Fibroblast of skin of back (primary cell): ENCODE measurements at regions not wholly inside any gene's neighbourhood (a gene's known extent, or its start where the extent isn't known, plus 50 kb on each side); places are given as distances from the start of the nearest gene placed in this dataset.

Experiments
- DNase-seq: peaks from one replicate; pipeline ENCODE4 v3.0.0-alpha.2; 2013

DNA sequence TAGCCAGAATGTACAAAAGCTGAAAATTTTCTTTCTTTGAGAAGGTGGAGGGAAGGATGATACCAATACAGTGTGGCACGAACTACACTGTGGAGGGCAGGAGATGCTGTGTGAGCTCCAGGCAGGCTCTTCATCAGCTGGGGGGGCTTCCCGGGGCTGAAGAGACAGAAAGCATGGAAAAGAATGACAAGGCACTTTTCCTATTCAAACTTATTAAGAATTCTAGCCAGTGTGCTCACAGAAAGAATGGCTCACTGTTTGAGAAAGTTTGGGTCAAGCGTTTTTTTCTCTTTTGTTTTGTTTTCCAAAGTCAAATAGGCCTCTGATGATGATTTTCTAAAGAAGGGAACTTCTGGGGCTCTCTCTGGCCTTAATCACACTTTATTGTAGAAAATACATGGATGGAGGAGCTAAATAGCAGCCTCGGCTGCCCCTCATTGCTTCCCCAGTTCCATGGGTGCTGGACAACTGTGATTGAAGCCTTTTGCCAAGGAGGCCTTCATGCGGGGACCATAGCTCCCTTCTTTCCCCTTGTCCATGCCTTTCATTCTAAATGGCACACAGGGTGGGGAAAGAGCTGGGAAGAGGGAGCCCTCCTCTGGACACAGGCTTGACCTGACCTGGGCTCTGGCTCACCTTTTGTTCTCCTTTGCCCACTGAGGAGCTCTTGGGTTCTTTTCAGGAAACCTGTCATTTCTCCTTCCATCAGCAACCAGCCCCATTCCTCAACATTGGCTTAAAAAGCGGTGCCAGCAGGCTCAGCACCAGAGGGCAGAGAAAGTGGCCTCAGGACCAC is 130.6 kb downstream of the TDRD15 start:
- DNase-seq: no peak

DNA sequence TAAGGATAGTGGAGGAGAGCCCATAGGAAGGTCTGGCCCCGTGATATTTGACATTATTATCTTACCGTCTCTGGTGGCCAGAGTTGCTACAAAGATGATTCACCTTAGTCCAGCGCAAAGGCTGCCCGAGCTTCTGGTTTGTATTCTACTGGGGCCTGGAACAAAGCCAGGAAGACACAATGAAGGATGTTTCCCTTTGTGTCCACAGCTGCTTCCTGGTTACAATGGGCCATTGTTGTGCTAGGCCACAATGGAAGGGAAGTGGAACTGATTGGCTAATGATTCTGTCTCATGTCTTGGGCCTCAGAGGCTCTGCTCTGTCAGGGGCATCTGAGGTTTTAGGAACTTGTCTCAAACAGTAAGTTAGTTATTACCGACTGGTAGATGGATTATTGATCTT is 132.2 kb downstream of the TDRD15 start:
- peak; percentile 67 for DNase-seq

DNA sequence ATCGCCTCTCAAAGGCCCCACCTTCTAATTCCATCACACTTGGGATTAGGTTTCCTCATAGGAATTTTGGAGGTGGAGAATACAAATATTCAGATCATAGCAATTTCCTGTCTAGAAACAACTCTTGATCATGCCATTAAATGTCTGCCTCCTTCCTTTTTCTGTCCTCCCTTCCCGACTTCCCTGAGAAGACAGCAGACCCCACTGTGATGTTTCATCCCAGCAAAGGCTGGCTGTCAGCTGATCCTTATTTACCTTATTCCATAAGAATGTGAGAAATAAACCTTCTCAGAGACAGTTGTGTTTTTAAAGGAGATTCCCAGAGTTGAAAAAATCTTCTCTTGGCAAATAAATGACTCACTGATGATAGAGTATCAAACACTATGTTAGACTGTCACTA is 133.9 kb downstream of the TDRD15 start:
- DNase-seq: peak; percentile 74

DNA sequence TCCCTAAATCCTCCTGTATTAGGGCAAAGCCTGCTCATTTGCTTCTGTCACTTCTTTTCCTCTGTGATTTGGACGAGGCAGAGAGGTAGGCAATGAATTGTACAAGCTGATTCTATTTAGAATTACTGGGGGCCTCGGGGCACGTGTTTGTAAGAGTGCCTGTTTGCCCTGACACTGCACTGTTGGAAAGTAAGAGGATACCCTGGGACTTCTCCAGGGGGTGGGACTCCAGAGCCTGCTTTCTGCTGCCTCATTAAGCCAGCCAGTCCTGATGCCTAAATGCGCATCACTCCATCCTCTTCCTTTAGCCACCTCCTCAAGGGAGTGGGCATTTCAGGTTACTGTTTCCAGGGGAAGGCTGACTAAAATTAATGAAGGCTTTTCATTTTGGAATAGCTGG is 134.3 kb downstream of the TDRD15 start:
- DNase-seq: peak; percentile 24

DNA sequence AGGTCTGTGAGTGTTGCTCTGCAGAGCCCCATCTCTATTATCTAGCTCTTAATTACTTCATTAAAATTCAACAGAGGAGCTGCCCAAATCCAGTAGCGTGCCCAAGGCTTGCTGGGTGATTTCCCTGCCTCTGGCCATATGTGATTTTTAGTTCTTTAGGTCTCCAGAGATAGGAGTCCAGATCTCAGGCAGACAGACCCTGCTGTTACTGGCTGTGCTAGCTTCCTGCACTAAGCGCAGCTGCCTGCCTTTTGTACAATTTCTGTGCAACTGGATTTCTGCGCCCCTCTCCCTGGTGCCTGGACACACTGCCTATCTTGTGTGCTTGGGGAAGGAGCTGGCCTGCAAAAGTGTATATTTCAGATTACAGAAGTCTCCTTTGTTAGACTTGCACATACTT is 136.5 kb downstream of the TDRD15 start:
- DNase-seq: no peak

DNA sequence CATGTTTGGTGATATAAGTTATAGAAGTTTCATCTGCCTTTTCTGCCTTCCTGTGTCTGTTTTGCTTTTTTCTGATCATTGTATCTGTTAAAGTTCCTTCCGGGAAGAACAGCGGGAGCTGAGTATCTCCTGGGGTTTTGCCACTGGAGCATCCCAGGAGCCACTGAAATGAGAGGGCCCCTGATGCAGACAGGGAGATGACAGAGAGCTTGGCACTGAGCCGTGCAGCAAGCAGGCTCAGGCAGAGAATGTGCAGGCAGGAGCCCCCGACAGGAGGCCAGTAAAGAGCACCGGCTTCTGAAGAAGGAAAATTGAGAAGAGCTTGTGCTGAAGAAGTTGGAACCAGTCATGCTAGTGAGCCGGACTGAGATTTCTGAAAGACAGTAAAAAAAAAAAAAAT is 137.8 kb downstream of the TDRD15 start:
- DNase-seq: peak; percentile 4

DNA sequence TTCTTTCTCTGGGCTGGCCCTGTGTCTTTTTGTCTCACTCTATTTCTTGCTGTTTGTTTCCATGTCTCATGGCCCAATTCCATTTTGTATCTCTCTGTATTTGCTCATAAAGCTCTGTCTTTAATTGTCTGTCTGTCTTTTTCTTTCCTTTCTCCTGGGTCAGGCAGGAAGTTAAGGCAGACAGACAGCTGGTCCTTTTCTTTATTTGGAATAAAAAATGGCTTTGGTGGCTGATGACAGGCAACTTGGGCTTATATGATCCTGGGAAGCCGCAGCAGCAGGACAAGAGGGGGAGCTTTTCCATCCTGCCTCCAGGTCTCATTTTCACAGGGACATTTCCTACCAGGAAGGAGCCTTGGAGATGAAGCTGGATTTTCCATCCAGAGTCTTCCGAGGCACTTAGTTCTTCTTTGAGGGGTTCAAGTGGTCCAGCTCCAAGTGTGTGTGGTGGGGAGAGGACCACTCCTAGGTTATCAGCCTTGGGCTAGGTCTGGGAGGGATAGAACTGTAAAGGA is 138.7 kb downstream of the TDRD15 start:
- DNase-seq: no peak

DNA sequence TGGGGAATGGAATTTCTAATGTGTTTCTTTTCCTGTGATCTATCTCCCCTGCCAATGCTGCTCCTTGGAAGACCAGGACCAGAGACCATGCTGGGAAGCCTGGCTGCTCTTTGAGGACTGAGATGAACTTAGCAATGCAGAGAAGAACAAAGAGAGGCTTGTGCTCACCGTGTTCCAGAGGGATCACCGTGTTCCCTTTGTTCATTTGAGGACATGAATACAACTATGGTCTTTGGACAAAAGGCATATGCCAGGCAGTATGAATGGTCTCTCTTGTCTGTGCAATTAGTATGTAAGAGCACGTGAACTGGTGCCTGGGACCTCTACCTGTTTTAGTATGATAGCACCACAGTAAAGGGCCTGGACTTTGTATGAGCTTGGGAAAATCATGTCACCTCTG is 139.9 kb downstream of the TDRD15 start:
- DNase-seq: no peak

DNA sequence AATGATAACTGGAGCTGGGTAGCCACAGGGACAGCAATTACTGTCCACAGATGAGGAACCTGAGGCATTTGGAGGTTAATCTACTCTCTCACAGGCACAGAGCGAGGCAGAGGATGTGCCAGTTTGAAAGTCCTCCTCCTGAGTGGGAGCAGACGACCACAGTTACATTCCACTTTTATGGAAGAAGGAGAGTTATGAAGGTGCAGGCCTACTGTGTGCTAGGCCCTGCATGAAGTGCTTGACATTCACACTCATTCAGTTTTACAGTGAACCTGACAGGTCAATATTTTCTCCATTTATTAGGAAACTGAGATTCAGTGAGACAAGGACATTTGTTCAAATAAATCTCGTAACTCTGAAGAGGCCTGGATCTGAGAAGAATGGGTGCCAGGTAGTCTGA is 142.0 kb downstream of the TDRD15 start:
- no peak for DNase-seq

DNA sequence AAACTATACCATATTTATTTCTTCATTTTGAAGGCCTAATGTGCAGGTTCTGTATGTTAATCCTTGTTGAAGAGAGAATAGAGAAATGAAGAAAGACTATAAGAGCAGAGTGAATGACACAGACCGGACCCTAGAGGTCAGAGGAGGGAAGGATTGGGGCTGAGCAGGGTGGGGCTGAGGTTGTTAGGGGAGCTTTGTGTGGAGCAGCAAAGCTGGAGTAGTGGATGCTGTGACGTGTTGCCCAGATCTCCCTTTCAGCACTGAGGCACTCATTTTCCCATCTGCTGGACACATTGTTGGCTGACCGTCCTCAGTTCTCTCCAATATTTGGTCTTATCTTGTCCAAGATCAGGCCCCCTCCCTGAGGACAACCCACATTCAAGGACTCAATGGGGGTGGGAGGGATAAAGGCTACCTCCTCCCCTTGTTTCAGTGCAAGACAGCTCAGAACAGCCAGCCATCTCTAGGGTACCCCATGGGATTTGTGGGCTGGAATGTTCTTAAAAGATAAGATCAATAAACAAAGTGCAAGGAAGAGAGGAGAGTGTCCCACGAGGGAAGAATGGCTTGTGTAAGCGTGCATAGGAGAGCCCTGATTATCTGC is 143.6 kb downstream of the TDRD15 start:
- peak; percentile 2 for DNase-seq

DNA sequence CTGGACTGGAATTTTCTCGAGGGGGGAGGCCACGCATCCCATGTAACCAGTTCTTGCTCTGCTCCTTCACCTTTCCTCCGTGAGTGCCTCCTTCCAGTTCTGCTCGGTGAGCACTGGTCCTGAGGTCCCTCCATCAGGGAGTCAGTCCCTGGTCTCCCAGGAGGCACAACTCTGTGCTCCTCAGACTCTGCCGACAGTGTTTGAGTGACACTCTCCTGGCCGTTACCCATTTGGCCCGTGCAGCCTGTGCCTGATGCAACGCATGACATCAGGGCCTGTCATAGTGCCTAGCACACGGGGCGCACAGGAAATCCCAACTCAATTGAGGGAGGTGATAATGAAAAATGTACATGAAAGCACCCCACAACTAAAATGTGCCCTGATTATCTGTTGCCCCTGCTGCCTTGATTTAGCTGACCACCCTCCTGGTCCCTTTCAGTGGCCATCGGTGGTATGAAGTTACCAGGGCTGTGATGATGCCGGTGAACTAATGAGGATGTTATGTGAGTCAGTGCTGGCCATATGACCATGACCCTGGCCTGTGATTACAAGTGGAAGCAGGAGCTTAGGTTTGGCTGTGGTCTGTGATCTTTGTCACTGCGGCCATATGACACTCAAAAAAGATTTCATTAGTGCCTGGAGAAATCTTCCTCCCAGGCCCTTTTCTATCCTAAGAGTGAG is 144.6 kb downstream of the TDRD15 start:
- no peak for DNase-seq

DNA sequence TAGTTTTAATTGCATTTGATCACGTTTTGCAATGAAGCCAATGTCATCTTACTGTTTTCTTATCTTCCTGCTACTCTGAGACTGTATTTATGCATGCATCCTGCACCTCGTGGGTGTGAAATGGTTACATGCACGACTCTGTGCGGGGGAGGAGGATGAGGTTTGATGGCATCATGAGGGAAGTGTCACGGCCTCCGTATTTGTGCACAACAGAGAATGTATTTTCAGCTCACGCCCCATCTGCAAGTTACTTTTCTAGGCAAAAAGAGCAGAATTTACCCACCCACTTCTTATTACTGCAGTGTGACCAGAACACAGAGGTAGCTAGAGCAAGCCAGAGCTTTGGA is 145.1 kb downstream of the TDRD15 start:
- no peak for DNase-seq

DNA sequence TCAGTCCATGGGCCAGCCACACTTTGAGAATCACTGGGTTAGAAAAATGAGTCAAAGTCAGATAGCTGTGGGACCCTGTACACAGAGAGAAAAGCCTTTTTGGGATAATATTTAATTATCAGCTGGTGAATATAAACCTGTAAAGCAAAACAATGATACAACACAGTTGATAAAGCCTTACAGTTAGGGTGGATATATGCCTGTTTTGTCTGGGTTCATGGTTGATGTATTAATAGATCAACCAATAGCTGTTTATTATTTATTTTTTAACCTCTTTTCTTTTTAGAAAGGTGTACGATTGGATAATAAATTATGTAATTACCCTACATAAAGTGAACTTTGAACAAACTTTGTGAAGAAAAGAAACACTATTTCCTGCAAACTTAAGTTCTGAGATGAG is 145.6 kb downstream of the TDRD15 start:
- DNase-seq: no peak

DNA sequence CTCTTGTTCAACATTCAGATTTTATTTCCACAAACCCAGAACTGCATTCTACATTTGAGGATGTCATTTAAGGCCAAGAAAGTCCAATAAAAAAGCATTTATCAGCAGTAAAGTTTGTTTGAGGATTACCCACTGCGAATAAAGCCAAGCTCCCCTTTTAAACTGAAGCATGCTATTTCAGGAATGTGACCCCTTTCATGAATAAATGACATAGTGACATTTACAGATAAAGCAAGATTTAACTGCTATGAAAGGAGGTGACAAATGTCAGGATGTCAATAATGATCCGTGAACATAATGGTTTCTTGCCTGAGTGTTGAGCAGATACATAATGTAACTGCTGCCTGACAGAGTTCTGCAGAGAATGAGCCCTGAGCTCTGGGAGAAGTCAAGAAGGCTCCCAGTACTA is 146.3 kb downstream of the TDRD15 start:
- no peak for DNase-seq

DNA sequence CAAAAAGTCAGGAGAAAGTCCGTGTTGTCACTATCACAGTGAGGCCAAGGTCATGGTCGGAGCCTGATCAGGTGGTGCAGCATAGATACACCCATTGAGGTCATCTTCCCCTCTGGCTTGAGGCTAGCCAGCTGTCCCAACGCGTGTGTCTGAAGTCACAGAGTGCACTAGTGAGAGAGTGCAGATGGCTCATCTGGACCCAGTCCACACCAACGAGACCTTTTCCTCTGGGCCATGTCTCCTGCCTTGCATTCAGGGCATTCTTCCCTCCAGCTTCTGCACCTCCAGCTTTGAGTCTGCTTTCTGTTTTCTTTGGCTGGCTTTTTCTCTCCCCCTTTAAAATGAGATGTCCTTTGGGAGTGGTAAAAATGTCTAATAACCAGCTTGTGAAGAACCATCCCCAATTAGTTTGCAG is 146.9 kb downstream of the TDRD15 start:
- no peak for DNase-seq

DNA sequence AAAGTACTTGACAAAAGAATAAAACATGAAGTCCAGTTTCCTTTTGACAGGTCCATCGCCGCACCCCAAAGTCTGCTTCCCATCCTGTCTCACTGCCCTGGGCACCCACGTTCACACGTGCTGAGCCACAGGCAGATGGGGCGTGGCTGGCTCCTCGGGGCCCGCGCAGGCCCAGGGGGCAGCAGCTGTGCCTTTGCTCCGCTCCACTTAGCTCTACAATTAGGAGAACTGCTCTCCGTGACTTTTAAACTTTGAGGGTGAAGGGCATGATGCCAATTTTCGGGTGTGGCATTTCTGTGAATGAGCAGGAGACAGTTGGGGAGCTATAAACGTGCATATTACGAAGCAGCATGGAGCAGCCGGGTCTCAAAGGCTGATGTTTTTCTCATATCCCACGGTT is 152.4 kb downstream of the TDRD15 start:
- no peak for DNase-seq

DNA sequence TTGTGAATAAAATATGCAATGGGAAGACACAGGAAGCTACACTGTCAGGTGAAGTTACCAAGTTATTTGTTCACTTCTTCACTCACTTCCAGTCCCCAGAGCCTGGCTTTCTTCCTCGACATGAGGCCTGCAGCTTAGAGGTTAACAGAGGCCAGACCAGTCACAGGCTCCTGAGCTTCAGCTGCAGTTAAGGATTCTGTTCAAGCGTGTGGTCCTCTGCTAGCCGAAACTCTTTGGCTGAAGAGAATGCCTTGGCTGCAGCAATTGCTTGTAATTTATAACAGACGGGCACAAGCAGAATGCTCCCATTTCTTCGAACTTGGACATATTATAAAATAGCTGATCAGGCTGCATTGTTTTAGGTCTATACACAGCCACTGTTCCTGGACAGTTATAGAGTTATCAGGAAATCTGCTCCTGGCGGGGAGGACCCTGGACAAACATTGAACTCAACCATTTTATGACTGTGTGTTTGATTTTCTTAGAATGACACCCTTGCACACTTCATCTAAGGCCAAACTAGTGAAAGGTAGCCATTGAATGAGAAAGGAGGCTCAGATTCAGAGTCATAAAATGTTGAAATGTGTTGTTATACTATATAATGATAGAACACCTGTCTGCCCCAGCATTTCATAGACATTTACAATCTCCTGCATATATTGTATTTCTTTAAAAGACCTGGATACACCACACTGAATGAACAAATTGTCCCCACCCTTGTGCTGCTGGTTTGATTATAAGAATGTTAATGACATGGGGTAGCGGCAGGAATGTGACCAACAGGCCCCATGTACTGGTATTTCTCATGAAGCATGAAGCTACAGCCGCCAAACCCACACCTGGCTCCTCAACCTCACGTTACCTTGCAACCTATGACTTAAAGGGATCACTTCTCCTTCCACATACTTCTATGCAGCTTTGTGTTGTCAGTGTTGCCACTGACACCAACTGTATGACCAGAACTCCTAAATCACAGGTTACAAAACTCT is 153.6 kb downstream of the TDRD15 start:
- no peak for DNase-seq

DNA sequence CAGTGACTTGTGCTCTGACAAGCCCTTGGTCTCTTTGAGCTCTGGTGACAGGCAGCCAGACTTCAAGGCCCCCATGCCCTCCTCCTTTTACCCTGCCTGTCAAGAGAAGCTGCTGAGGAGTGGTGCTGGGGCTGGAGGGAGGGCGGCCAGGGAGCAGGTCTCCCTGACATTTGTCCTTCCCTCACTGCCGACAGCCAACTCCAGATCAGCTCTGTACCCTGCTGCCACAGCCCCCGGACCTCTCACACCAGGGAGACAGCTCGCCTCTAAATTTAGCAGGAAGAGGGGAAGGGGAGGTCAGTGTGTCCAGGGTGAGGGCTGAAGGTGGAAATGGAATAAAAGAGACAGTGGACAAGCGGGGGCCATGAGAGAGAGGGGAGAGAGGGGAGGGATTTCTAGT is 155.8 kb downstream of the TDRD15 start:
- DNase-seq: no peak

DNA sequence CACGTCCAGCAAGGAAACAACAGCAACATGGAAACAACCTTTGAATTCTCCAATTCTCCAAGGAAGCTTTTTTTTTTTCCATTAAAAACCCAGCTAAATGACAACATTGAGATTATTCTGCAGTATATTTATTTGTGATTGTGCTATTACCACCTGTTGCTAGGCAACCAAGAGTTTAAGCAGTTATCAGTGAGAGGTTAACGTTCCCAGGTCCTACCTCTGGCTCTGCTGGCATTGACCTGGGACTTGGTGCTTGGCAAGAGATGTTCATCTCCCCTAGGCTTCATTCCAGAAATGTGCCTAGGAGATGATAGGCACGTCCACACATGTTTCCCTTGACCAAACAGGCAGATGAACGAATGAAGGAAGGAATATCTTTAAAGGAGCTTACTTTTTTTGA is 157.0 kb downstream of the TDRD15 start:
- no peak for DNase-seq

DNA sequence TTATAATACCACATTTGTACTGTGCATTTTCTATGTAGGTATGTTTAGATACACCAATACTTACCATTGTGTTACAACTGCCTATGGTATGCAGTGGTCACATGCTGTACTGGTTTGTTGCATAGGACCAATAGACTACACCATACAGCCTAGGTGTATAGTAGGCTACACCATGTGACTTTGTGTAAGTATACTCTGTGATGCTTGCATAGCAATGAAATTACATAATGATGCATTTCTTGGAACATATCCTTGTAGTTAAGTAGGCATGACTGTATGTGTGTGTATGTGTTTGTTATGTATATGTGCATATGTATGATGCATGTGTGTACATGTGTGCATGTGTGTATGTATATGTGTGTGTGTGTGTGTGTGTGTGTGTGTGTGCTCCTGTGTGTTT is 157.6 kb downstream of the TDRD15 start:
- DNase-seq: no peak

DNA sequence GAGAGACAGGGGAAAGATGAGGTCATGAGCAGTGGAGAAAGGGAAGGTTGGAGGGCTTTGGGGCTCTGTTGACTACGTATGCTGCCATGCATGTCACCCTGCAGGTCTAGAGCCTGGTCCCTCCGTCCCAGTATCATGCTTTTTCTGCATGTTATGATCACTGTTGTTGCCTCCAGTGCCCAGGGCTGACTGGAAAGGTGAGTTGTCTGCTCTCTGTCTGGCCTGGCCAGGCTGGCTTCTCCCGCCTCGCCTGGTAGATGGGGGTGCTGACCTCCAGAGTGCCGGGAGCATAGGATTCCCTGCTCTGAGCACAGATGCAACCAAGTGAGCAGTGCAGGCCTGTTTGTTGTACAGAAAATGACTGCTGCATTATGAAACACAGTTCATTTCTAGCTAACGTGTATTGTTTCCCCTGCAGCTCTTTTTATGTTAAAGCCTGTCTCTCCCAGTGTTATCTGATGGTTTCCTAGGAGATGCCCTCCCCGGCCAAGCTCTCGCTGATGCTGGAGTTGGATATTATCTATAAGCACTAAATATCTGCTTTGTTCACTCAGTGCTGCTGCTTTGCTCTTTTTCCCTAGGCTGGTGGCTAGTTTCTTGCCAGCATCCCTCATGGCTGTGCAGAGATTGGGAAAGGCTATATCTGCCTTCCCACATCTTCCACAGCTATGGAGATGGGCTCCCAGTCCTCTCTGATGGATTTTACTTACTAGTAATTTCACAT is 158.2 kb downstream of the TDRD15 start:
- no peak for DNase-seq

DNA sequence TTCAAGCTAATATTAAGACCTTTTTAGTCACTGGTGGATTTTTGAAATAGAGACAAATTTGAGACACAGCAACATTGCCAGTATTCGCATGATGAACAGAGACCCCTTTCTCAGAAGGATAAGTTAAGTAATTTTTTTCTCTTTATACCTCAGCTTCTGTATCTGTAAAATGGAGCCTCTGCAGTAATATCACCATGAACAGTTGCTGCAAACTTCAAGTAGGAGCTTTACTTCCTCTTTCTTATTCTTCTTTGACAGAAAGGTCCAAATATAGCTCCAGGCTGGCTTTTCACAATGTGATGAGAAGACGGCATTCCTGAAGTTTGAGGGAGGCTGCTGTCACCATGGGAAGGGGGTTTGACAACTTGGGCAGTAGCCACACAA is 158.7 kb downstream of the TDRD15 start:
- no peak for DNase-seq
